ENCODE measurements at regions not wholly inside any gene's neighbourhood (a gene's known extent, or its start where the extent isn't known, plus 50 kb on each side); places are given as distances from the start of the nearest gene placed in this dataset.

GRCh38 chr4:54433686-54434085 is 204.6 kb downstream of the PDGFRA start:
- H3K27me3 ChIP-seq (replicated peaks): no peaks in the 10 kb centered on the region
- TF ChIP-seq CTCF (IDR thresholded peaks at IDR 0.05; ENCODE audit: low read depth, low read length, missing control alignments): peak; percentile 77
- no peak overlapping the region for H3K4me3 ChIP-seq (ENCODE audit: low read depth, low read length)
- in situ Hi-C loops (cut with HindIII; ENCODE audit: low pct_ligation_motif_present, low sequenced_read_pairs): no loop called here
- H3K27ac ChIP-seq: no peak overlapping the region
- DNase-seq: peak; percentile 24
- H3K36me3 ChIP-seq (replicated peaks): no peaks in the 10 kb centered on the region

- no peaks in the 10 kb centered on the region for H3K36me3 ChIP-seq (replicated peaks)
- no peaks in the 10 kb centered on the region for H3K27me3 ChIP-seq (replicated peaks)
- H3K27ac ChIP-seq: no peak overlapping the region
- in situ Hi-C loops (cut with HindIII; ENCODE audit: low pct_ligation_motif_present, low sequenced_read_pairs): no loop called here
- H3K4me3 ChIP-seq (ENCODE audit: low read depth, low read length): peak overlapping the region; percentile 4
- no peak for TF ChIP-seq CTCF (IDR thresholded peaks at IDR 0.05; ENCODE audit: low read depth, low read length, missing control alignments)
- DNase-seq: peak; percentile 52
Observed at GRCh38 chr4:54439831-54440243, 210.7 kb downstream of the PDGFRA start.

- TF ChIP-seq CTCF (IDR thresholded peaks at IDR 0.05; ENCODE audit: low read depth, low read length, missing control alignments): peak; percentile 71
- DNase-seq: peak; percentile 37
- peak overlapping the region; percentile 4 for H3K4me3 ChIP-seq (ENCODE audit: low read depth, low read length)
Observed at GRCh38 chr4:54440394-54441136, 211.5 kb downstream of the PDGFRA start.

GRCh38 chr4:54445866-54446265 is 211.9 kb upstream of the KIT start:
- Histone ChIP-seq H3K27ac (no peak overlapping the region), H3K36me3 (replicated peaks) (no peaks in the 10 kb centered on the region), H3K4me3 (ENCODE audit: low read depth, low read length) (no peak overlapping the region), H3K27me3 (replicated peaks) (no peaks in the 10 kb centered on the region)
- in situ Hi-C loops (cut with HindIII; ENCODE audit: low pct_ligation_motif_present, low sequenced_read_pairs): no loop called here
- DNase-seq: no peak
- TF ChIP-seq CTCF (IDR thresholded peaks at IDR 0.05; ENCODE audit: low read depth, low read length, missing control alignments): no peak

More at GRCh38 chr4:54440394-54441136, 211.5 kb downstream of the PDGFRA start:
- Histone ChIP-seq H3K27ac (peak overlapping the region; percentile 25), H3K27me3 (replicated peaks) (no peaks in the 10 kb centered on the region), H3K36me3 (replicated peaks) (no peaks in the 10 kb centered on the region)
- in situ Hi-C loops (cut with HindIII; ENCODE audit: low pct_ligation_motif_present, low sequenced_read_pairs): no loop called here

- H3K36me3 ChIP-seq (replicated peaks): no peaks in the 10 kb centered on the region
- H3K27ac ChIP-seq: no peak overlapping the region
- H3K27me3 ChIP-seq (replicated peaks): no peaks in the 10 kb centered on the region
- no peak for TF ChIP-seq CTCF (IDR thresholded peaks at IDR 0.05; ENCODE audit: low read depth, low read length, missing control alignments)
- H3K4me3 ChIP-seq (ENCODE audit: low read depth, low read length): no peak overlapping the region
- in situ Hi-C loops (cut with HindIII; ENCODE audit: low pct_ligation_motif_present, low sequenced_read_pairs): no loop called here
- DNase-seq: no peak
Observed at GRCh38 chr4:54446581-54446980, 211.2 kb upstream of the KIT start.

GRCh38 chr4:54447304-54447703 is 210.5 kb upstream of the KIT start:
- DNase-seq: no peak
- Histone ChIP-seq H3K27ac (no peak overlapping the region), H3K27me3 (replicated peaks) (no peaks in the 10 kb centered on the region), H3K4me3 (ENCODE audit: low read depth, low read length) (no peak overlapping the region), H3K36me3 (replicated peaks) (no peaks in the 10 kb centered on the region)
- no peak for TF ChIP-seq CTCF (IDR thresholded peaks at IDR 0.05; ENCODE audit: low read depth, low read length, missing control alignments)
- in situ Hi-C loops (cut with HindIII; ENCODE audit: low pct_ligation_motif_present, low sequenced_read_pairs): no loop called here
